ENCODE measurements at regions not wholly inside any gene's neighbourhood (a gene's known extent, or its start where the extent isn't known, plus 50 kb on each side); places are given as distances from the start of the nearest gene placed in this dataset.

DNA sequence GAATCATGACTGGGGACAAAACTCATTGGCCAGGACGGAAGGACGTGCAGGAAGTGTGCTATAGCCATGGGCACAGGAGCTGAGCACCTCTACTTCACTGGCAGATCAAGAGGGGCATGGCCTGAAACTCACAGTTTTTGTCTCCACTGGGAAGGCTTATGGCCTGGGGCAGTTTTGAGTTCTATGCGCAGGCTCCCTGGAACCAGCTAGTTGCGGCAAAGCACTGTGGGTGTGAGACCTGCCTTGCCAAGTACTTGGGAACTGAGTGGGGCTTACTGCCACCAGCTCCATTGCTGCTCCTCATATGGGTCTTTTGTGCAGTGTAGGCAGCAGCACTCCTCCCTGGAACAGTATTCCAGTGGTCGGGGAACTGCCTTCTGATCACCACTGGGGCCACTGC, 282.6 kb upstream of the EYS start:
- TF ChIP-seq, protein P1, sequence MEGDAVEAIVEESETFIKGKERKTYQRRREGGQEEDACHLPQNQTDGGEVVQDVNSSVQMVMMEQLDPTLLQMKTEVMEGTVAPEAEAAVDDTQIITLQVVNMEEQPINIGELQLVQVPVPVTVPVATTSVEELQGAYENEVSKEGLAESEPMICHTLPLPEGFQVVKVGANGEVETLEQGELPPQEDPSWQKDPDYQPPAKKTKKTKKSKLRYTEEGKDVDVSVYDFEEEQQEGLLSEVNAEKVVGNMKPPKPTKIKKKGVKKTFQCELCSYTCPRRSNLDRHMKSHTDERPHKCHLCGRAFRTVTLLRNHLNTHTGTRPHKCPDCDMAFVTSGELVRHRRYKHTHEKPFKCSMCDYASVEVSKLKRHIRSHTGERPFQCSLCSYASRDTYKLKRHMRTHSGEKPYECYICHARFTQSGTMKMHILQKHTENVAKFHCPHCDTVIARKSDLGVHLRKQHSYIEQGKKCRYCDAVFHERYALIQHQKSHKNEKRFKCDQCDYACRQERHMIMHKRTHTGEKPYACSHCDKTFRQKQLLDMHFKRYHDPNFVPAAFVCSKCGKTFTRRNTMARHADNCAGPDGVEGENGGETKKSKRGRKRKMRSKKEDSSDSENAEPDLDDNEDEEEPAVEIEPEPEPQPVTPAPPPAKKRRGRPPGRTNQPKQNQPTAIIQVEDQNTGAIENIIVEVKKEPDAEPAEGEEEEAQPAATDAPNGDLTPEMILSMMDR (IDR thresholded peaks at IDR 0.05): no peak
- TF ChIP-seq, protein P2, sequence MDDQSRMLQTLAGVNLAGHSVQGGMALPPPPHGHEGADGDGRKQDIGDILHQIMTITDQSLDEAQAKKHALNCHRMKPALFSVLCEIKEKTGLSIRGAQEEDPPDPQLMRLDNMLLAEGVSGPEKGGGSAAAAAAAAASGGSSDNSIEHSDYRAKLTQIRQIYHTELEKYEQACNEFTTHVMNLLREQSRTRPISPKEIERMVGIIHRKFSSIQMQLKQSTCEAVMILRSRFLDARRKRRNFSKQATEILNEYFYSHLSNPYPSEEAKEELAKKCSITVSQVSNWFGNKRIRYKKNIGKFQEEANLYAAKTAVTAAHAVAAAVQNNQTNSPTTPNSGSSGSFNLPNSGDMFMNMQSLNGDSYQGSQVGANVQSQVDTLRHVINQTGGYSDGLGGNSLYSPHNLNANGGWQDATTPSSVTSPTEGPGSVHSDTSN (IDR thresholded peaks at IDR 0.05): no peak
- TF ChIP-seq HEYL (CRISPR knock-in tag; IDR thresholded peaks at IDR 0.05): no peak
- TF ChIP-seq RAD21 (conservative IDR thresholded peaks at IDR 0.05 in 1 of 2, IDR thresholded peaks at IDR 0.05 in 1 of 2): no peak
- TF ChIP-seq, protein P3, sequence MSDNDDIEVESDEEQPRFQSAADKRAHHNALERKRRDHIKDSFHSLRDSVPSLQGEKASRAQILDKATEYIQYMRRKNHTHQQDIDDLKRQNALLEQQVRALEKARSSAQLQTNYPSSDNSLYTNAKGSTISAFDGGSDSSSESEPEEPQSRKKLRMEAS (IDR thresholded peaks at IDR 0.05): no peak
- no peak for TF ChIP-seq CBX2 (IDR thresholded peaks at IDR 0.05; ENCODE audit: borderline replicate concordance, low read depth)
- TF ChIP-seq EP300 (IDR thresholded peaks at IDR 0.05): no peak
- TF ChIP-seq, protein P4, sequence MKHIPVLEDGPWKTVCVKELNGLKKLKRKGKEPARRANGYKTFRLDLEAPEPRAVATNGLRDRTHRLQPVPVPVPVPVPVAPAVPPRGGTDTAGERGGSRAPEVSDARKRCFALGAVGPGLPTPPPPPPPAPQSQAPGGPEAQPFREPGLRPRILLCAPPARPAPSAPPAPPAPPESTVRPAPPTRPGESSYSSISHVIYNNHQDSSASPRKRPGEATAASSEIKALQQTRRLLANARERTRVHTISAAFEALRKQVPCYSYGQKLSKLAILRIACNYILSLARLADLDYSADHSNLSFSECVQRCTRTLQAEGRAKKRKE (CRISPR knock-in tag; IDR thresholded peaks at IDR 0.05; ENCODE audit: low read depth): no peak
- no peak for TF ChIP-seq POLR2A (IDR thresholded peaks at IDR 0.05; ENCODE audit: low read length)
- TF ChIP-seq RFX5 (IDR thresholded peaks at IDR 0.05): no peak

Measured in A549 (cell line).